ENCODE measurements at regions not wholly inside any gene's neighbourhood (a gene's known extent, or its start where the extent isn't known, plus 50 kb on each side); places are given as distances from the start of the nearest gene placed in this dataset.

DNA sequence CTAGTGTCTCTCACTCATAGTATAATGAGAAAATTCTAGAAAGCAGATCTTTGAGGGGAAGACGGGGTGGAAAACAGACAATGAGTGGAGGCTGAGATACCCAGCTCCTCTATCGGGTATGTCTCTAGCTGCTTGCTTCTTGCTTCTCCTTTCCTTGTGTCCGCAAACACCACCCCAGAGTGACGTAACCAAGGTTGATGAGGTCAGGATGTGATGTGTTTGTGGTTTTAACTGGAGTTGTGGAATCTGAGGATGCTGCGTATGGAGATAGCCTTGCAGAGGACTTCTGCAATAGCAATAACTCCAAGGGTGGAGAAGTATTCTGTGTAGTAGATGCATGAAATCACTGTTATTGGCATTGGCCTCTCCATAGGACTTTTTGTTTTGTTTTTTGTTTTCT is 132.7 kb upstream of the IFNGR1 start:
- no peak overlapping the region for H3K27ac ChIP-seq
- ATAC-seq (no peak), DNase-seq (no peak)
- no peak overlapping the region for H3K4me3 ChIP-seq
- H3K27me3 ChIP-seq, result no peaks in the 10 kb centered on the region
- H3K36me3 ChIP-seq, result no peaks in the 10 kb centered on the region
- H3K4me1 ChIP-seq, result peaks cover 8% of the 10 kb centered on the region in 2 donors
- no peaks in the 10 kb centered on the region for H3K9me3 ChIP-seq
- no peak for TF ChIP-seq POLR2A (IDR thresholded peaks at IDR 0.05)
- TF ChIP-seq, protein P1, sequence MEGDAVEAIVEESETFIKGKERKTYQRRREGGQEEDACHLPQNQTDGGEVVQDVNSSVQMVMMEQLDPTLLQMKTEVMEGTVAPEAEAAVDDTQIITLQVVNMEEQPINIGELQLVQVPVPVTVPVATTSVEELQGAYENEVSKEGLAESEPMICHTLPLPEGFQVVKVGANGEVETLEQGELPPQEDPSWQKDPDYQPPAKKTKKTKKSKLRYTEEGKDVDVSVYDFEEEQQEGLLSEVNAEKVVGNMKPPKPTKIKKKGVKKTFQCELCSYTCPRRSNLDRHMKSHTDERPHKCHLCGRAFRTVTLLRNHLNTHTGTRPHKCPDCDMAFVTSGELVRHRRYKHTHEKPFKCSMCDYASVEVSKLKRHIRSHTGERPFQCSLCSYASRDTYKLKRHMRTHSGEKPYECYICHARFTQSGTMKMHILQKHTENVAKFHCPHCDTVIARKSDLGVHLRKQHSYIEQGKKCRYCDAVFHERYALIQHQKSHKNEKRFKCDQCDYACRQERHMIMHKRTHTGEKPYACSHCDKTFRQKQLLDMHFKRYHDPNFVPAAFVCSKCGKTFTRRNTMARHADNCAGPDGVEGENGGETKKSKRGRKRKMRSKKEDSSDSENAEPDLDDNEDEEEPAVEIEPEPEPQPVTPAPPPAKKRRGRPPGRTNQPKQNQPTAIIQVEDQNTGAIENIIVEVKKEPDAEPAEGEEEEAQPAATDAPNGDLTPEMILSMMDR (IDR thresholded peaks at IDR 0.05 in 4 of 5, conservative IDR thresholded peaks at IDR 0.05 in 1 of 5), result no peak
- in situ Hi-C loops (cut with MboI; ENCODE audit: low sequenced_read_pairs in 4 of 4) (no loop called here), intact Hi-C loops (cut with DNase I; ENCODE audit: low total_unique reads) (no loop called here)

DNA sequence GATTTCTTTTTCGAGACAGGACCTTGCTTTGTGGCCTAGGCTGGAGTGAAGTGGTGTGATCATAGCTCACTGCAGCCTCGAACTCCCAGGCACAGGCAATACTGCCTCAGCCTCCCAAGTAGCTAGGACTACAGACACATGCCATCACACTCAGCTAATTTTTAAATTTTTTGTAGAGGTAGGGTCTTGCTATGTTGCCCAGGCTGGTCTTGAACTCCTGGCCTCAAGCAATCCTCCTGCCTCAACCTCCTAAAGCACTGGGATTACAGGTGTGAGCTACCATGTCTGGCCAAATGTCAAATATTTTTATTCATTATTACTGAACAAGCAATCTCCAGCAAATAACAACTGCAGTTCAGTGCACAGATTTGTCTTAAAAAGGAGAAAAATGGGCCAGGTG is 131.7 kb upstream of the IFNGR1 start:
- Histone ChIP-seq H3K27ac (no peak overlapping the region), H3K4me1 (peaks cover 8% of the 10 kb centered on the region in 2 donors), H3K9me3 (no peaks in the 10 kb centered on the region), H3K36me3 (no peaks in the 10 kb centered on the region), H3K4me3 (no peak overlapping the region), H3K27me3 (no peaks in the 10 kb centered on the region)
- intact Hi-C loops (cut with DNase I; ENCODE audit: low total_unique reads), result no loop called here
- DNase-seq (no peak), ATAC-seq (no peak)
- TF ChIP-seq POLR2A (IDR thresholded peaks at IDR 0.05), result no peak
- TF ChIP-seq, protein P1 (IDR thresholded peaks at IDR 0.05 in 4 of 5, conservative IDR thresholded peaks at IDR 0.05 in 1 of 5), result no peak
- in situ Hi-C loops (cut with MboI; ENCODE audit: low sequenced_read_pairs in 4 of 4), result no loop called here

DNA sequence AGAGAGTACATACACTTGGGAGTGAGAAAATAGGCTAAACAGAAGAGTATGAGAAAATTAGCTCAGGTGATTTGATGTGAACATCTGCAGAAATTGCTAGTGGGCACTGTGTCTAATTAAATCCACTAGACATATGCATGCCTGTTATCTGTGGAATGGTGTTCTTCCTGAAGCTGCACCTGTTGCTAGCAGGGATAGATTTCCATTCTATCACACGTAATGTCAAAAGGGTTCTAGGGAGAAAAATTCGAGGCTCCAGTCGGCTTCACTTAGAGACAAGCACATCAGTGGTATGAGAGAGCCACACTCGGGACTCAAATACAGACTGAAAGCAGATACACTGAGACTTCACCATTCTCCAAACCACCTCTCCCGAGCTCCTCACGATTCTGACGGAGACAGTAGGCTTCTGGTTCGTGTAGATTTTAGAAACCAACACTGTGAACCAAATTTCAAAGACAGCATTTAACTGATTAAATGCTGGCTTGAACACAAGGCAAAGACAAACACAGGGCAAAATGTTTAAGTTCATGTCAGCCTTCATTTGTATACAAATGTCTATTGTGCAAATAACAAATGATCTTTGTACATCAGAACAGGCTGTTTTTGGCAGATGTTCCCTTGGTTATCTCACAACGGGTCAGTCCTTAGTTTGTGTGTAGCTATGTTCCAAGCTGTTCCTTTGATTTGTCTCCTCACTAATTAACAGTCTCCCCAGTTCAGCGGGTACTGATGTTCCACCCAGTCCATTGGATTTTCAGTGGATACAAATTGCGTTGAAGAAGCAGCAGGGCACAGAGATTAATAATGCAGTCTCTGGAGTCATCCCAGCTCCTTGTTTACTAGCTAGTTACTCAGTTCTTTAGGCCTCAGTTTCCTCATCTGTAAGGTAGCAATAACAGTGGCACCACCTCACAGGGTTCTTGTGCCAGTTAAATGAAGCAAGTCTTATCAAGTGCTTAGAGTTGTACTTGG is 131.0 kb upstream of the IFNGR1 start:
- Histone ChIP-seq H3K27me3 (no peaks in the 10 kb centered on the region), H3K36me3 (no peaks in the 10 kb centered on the region), H3K9me3 (no peaks in the 10 kb centered on the region), H3K4me1 (peaks cover 8% of the 10 kb centered on the region in 2 donors), H3K27ac (no peak overlapping the region), H3K4me3 (no peak overlapping the region)
- no peak for TF ChIP-seq POLR2A (IDR thresholded peaks at IDR 0.05)
- TF ChIP-seq, protein P1 (IDR thresholded peaks at IDR 0.05 in 4 of 5, conservative IDR thresholded peaks at IDR 0.05 in 1 of 5), result no peak
- in situ Hi-C loops (cut with MboI; ENCODE audit: low sequenced_read_pairs in 4 of 4) (no loop called here), intact Hi-C loops (cut with DNase I; ENCODE audit: low total_unique reads) (no loop called here)
- ATAC-seq (no peak), DNase-seq (no peak)

DNA sequence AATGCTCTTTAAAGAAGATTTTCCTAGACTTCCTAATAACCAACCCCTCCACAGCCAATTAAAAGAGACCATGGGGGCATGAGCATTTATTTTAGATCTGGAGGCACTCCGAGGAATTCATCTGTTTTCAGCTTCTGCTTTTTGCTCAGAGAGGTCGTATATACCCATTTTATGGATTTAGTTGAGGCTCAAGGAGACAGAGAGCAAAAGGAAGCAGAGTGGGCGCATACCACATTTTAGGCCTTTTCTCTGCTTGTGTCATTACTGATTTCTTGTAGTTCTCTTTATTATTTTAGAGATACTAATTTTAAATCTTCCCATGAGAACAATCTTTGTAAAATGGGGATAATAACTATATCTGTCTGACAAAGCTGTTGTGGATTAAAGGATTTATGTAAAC is 129.6 kb upstream of the IFNGR1 start:
- peaks cover 8% of the 10 kb centered on the region in 2 donors for H3K4me1 ChIP-seq
- H3K27ac ChIP-seq, result no peak overlapping the region
- intact Hi-C loops (cut with DNase I; ENCODE audit: low total_unique reads) (no loop called here), in situ Hi-C loops (cut with MboI; ENCODE audit: low sequenced_read_pairs in 4 of 4) (no loop called here)
- no peak for TF ChIP-seq POLR2A (IDR thresholded peaks at IDR 0.05)
- TF ChIP-seq, protein P1 (IDR thresholded peaks at IDR 0.05 in 4 of 5, conservative IDR thresholded peaks at IDR 0.05 in 1 of 5), result no peak
- no peaks in the 10 kb centered on the region for H3K36me3 ChIP-seq
- no peak for DNase-seq
- no peak for ATAC-seq
- H3K4me3 ChIP-seq, result no peak overlapping the region
- H3K9me3 ChIP-seq, result no peaks in the 10 kb centered on the region
- H3K27me3 ChIP-seq, result no peaks in the 10 kb centered on the region

All from gastrocnemius medialis (tissue), 4 donors.